ENCODE measurements at regions not wholly inside any gene's neighbourhood (a gene's known extent, or its start where the extent isn't known, plus 50 kb on each side); places are given as distances from the start of the nearest gene placed in this dataset.

DNA sequence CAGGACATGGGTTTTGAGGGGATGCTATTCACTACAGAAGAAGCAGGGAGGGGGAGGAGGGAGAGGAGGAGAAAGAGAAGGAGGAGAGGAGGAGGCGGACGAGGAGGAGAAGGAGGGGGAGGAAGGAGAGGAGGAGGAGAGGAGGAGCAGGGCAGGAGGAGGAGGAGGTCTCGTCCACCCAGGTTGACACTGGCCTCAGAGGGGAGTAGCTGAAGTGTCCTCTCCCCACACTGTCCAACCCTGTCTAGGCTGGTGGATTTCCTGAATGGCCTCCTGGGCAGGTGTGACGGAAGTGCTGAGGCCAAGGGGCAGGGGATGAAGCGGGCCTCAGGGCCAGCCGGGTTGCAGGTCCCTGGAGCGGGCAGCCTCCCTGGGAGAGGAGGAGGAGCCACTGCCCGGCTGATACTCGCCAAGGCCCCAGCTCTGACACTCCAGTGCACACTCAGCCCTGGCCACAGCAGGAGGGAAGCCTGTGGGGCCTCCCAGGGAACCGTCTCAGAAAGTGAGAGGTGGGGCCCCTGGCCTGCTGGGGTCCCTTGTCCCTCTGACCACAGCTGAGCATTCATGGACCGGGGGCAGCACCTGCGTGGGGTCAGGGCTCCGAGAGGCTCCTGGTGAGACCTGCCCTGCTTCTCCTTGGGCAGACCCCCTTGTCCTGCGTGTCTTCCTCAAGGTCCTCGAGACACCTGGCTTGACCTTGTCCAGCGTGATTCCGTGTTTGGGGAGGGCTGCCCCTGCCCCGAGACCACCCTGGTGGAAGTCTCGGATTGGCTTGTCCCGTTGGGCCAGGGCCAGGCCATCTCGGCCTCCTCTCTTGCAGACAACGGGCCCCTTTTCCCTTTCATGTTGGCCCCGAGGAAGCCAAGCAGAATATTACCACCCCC is 200.6 kb upstream of the CIBAR2 start:
- H3K4me3 ChIP-seq (ENCODE audit: low read depth, low read length) = no peak overlapping the region
- H3K36me3 ChIP-seq (ENCODE audit: control insufficient read depth, insufficient read depth, low read length) = no peaks in the 10 kb centered on the region
- TF ChIP-seq, protein P1, sequence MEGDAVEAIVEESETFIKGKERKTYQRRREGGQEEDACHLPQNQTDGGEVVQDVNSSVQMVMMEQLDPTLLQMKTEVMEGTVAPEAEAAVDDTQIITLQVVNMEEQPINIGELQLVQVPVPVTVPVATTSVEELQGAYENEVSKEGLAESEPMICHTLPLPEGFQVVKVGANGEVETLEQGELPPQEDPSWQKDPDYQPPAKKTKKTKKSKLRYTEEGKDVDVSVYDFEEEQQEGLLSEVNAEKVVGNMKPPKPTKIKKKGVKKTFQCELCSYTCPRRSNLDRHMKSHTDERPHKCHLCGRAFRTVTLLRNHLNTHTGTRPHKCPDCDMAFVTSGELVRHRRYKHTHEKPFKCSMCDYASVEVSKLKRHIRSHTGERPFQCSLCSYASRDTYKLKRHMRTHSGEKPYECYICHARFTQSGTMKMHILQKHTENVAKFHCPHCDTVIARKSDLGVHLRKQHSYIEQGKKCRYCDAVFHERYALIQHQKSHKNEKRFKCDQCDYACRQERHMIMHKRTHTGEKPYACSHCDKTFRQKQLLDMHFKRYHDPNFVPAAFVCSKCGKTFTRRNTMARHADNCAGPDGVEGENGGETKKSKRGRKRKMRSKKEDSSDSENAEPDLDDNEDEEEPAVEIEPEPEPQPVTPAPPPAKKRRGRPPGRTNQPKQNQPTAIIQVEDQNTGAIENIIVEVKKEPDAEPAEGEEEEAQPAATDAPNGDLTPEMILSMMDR (IDR thresholded peaks at IDR 0.05; ENCODE audit: insufficient read depth, low read depth, low read length) = no peak
- CTCF ChIA-PET = interaction anchor here (0.9 to 1.7 kb wide), 2 partner anchors 15 to 61 kb away, joined by 3 to 4 read pairs; no protein-coding TSS in a partner anchor
- no peaks in the 10 kb centered on the region for H3K27me3 ChIP-seq (ENCODE audit: control insufficient read depth, insufficient read depth, low read length)
- DNase-seq (ENCODE audit: low read depth) = no peak
- POLR2A ChIA-PET = no interaction called here

DNA sequence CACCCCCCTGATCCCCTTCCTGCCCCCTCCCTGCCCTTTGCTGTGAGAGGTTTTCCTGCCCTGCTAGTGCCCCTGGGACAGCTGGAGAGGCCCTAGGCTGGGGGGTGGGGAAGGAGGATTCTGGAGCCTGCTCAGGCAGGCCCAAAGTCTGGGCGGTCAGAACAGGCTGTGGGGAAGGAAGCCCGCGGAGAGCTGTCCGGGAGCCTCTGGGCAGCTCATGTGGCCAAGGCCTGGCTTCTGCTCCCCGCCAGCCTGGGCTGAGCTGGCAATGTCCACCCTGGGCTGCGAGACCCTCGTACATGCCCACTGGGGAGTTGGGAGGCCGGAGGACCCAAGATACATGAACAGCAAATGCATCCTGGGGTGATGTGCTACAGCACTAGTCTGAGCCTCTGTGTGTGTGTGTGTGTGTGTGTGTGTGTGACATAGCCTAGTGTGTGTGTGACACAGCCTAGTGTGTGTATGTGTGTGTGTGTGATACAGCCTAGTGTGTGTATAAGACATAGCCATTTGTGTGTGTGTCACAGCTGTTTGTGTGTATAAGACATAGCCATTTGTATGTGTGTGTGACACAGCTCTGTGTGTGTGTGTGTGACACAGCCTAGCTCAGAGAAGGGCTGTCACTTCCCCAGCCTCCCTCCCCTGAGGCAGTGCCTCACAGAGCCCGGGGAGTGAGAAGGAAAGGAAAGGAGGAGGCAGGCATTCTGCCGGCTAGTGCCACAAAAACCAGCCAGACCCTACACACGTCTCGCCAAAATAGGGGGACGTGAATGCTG is 201.4 kb upstream of the CIBAR2 start:
- no peak overlapping the region for H3K4me3 ChIP-seq (ENCODE audit: low read depth, low read length)
- TF ChIP-seq, protein P1 (IDR thresholded peaks at IDR 0.05; ENCODE audit: insufficient read depth, low read depth, low read length) = no peak
- ChIA-PET CTCF (interaction anchor here (0.8 to 1.2 kb wide), 3 partner anchors 17 to 62 kb away, joined by 3 to 4 read pairs (median 3); no protein-coding TSS in a partner anchor), POLR2A (no interaction called here)
- H3K27me3 ChIP-seq (ENCODE audit: control insufficient read depth, insufficient read depth, low read length) = no peaks in the 10 kb centered on the region
- no peaks in the 10 kb centered on the region for H3K36me3 ChIP-seq (ENCODE audit: control insufficient read depth, insufficient read depth, low read length)
- DNase-seq (ENCODE audit: low read depth) = no peak

DNA sequence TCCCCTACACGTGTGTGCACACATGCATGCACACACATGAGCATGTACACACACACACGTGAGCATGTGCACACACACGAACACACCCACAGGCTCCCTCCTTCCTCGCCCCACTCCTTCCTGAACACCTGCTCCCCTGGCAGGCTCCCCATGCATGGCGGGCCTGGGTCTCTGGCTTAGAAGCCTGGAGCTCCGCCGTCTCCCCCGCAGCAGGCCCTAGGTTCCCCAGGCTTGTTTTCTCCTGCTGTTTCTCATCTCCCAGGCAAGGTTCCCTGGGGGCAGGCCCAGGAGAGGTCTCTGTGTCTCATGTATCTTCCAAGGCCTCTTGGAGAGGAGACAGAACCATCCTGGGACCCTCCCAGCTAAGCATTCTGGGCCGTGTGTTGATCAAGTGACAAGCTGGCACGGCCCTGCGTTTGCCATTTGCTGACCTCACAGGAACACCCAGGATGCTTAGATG is 202.3 kb upstream of the CIBAR2 start:
- Histone ChIP-seq H3K36me3 (ENCODE audit: control insufficient read depth, insufficient read depth, low read length) (no peaks in the 10 kb centered on the region), H3K27me3 (ENCODE audit: control insufficient read depth, insufficient read depth, low read length) (no peaks in the 10 kb centered on the region), H3K4me3 (ENCODE audit: low read depth, low read length) (no peak overlapping the region)
- TF ChIP-seq, protein P1 (IDR thresholded peaks at IDR 0.05; ENCODE audit: insufficient read depth, low read depth, low read length) = no peak
- DNase-seq (ENCODE audit: low read depth) = no peak
- POLR2A ChIA-PET = no interaction called here
- CTCF ChIA-PET = interaction anchor here (1.2 kb wide), 1 partner anchor 17 kb away, joined by 4 read pairs; no protein-coding TSS in a partner anchor

DNA sequence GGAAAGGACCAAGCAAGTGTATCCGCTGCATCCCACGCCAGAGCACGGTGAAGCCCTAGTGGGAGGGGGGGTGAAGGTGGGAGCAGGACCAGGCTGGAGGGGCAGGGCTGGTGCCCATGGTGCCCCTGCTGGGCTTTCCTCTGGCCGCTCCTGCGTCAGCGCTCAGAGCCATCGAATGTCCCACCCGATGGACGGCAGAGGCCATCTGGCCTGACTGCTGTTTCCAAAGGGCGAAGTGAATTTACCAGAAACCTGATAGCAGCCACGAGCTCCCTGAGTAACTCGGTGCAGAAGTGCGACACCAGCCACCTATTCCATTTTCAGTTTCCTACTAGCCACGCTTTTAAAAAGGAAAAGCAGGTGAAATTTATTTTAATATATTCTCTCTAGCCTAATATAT is 203.6 kb upstream of the CIBAR2 start:
- TF ChIP-seq, protein P1 (IDR thresholded peaks at IDR 0.05; ENCODE audit: insufficient read depth, low read depth, low read length) = no peak
- no peaks in the 10 kb centered on the region for H3K36me3 ChIP-seq (ENCODE audit: control insufficient read depth, insufficient read depth, low read length)
- ChIA-PET CTCF (interaction anchor here (0.7 kb wide), 1 partner anchor 55 kb away, joined by 3 read pairs; no protein-coding TSS in a partner anchor), POLR2A (no interaction called here)
- no peak overlapping the region for H3K4me3 ChIP-seq (ENCODE audit: low read depth, low read length)
- DNase-seq (ENCODE audit: low read depth) = no peak
- H3K27me3 ChIP-seq (ENCODE audit: control insufficient read depth, insufficient read depth, low read length) = no peaks in the 10 kb centered on the region

Measured in BJ (cell line).